ENCODE measurements at regions not wholly inside any gene's neighbourhood (a gene's known extent, or its start where the extent isn't known, plus 50 kb on each side); places are given as distances from the start of the nearest gene placed in this dataset.

- no peak for TF ChIP-seq POLR2A (IDR thresholded peaks at IDR 0.05)
- TF ChIP-seq CTCF (IDR thresholded peaks at IDR 0.05), result no peak
These were observed 113.4 kb upstream of the ALDH1B1 start for GRCh38 chr9:38278931-38279679.
